ENCODE measurements at regions not wholly inside any gene's neighbourhood (a gene's known extent, or its start where the extent isn't known, plus 50 kb on each side); places are given as distances from the start of the nearest gene placed in this dataset.

GRCh38 chr3:68328049-68328448 lies 604.3 kb downstream of the TAFA4 start:
- no peak for DNase-seq (ENCODE audit: low read depth in 3 of 3, low spot score in 2 of 3)

GRCh38 chr3:68315964-68316363 lies 616.4 kb downstream of the TAFA4 start:
- no peak for DNase-seq (ENCODE audit: low read depth in 3 of 3, low spot score in 2 of 3)

GRCh38 chr3:68315546-68315945 lies 616.8 kb downstream of the TAFA4 start:
- no peak for DNase-seq (ENCODE audit: low read depth in 3 of 3, low spot score in 2 of 3)

GRCh38 chr3:68306571-68306970 lies 625.8 kb downstream of the TAFA4 start:
- peak; percentile 36 to 54 (median 47) for DNase-seq (ENCODE audit: low read depth in 3 of 3, low spot score in 2 of 3)

- no peak for DNase-seq (ENCODE audit: low read depth in 3 of 3, low spot score in 2 of 3)
Measured at GRCh38 chr3:68295457-68295856, 636.9 kb downstream of the TAFA4 start.

- DNase-seq (ENCODE audit: low read depth in 3 of 3, low spot score in 2 of 3) = no peak
Measured at GRCh38 chr3:68290333-68290732, 635.9 kb upstream of the SUCLG2 start.

GRCh38 chr3:68288085-68288484 lies 633.7 kb upstream of the SUCLG2 start:
- DNase-seq (ENCODE audit: low read depth in 3 of 3, low spot score in 2 of 3) = no peak

- DNase-seq (ENCODE audit: low read depth in 3 of 3, low spot score in 2 of 3) = no peak
Measured at GRCh38 chr3:68287101-68287500, 632.7 kb upstream of the SUCLG2 start.

GRCh38 chr3:68274286-68274685 lies 619.9 kb upstream of the SUCLG2 start:
- no peak for DNase-seq (ENCODE audit: low read depth in 3 of 3, low spot score in 2 of 3)

- DNase-seq (ENCODE audit: low read depth in 3 of 3, low spot score in 2 of 3) = no peak
Measured at GRCh38 chr3:68271145-68271544, 616.7 kb upstream of the SUCLG2 start.

GRCh38 chr3:68256635-68257223 lies 602.3 kb upstream of the SUCLG2 start:
- DNase-seq (ENCODE audit: low read depth in 3 of 3, low spot score in 2 of 3) = no peak

- DNase-seq (ENCODE audit: low read depth in 3 of 3, low spot score in 2 of 3) = no peak
Measured at GRCh38 chr3:68249265-68249664, 594.9 kb upstream of the SUCLG2 start.

- DNase-seq (ENCODE audit: low read depth in 3 of 3, low spot score in 2 of 3) = no peak
Measured at GRCh38 chr3:68242606-68243005, 588.2 kb upstream of the SUCLG2 start.

- no peak for DNase-seq (ENCODE audit: low read depth in 3 of 3, low spot score in 2 of 3)
Measured at GRCh38 chr3:68239542-68239941, 585.1 kb upstream of the SUCLG2 start.

GRCh38 chr3:68234076-68234780 lies 579.8 kb upstream of the SUCLG2 start:
- DNase-seq (ENCODE audit: low read depth in 3 of 3, low spot score in 2 of 3) = no peak

GRCh38 chr3:68228856-68229255 lies 574.4 kb upstream of the SUCLG2 start:
- DNase-seq (ENCODE audit: low read depth in 3 of 3, low spot score in 2 of 3) = no peak

- DNase-seq (ENCODE audit: low read depth in 3 of 3, low spot score in 2 of 3) = no peak
Measured at GRCh38 chr3:68220832-68221231, 566.4 kb upstream of the SUCLG2 start.

- DNase-seq (ENCODE audit: low read depth in 3 of 3, low spot score in 2 of 3) = no peak
Measured at GRCh38 chr3:68211637-68212036, 557.2 kb upstream of the SUCLG2 start.

- DNase-seq (ENCODE audit: low read depth in 3 of 3, low spot score in 2 of 3) = no peak
Measured at GRCh38 chr3:68210635-68211034, 556.2 kb upstream of the SUCLG2 start.

GRCh38 chr3:68207327-68207726 lies 552.9 kb upstream of the SUCLG2 start:
- DNase-seq (ENCODE audit: low read depth in 3 of 3, low spot score in 2 of 3) = no peak

GRCh38 chr3:68206524-68207117 lies 552.2 kb upstream of the SUCLG2 start:
- no peak for DNase-seq (ENCODE audit: low read depth in 3 of 3, low spot score in 2 of 3)

- DNase-seq (ENCODE audit: low read depth in 3 of 3, low spot score in 2 of 3) = no peak
Measured at GRCh38 chr3:68186733-68187132, 532.3 kb upstream of the SUCLG2 start.

Data from right renal cortex interstitium (tissue), 3 donors.